SK-N-SH (cell line): ENCODE measurements at regions not wholly inside any gene's neighbourhood (a gene's known extent, or its start where the extent isn't known, plus 50 kb on each side); places are given as distances from the start of the nearest gene placed in this dataset.
"Not testable (repeated sequence)": the region's sequence is repeated elsewhere in the genome, so short reads cannot be mapped to it uniquely, and the experiment has no call there.

Source experiments
- CTCF ChIA-PET: fragments of 300-600, 350-600 bp; formaldehyde crosslinking; extraction: SDS; loops from one replicate; lab custom pipeline; 2021; lab: Yijun Ruan, JAX
- POLR2A ChIA-PET: fragments of 350-600 bp; sonication (Branson Sonifier 250); formaldehyde crosslinking; extraction: SDS; loops from one replicate; lab custom pipeline; 2020; ENCODE audit warnings: antibody characterized with exemption, inconsistent platforms; lab: Yijun Ruan, JAX
- DNase-seq: peaks from one replicate; pipeline ENCODE4 v3.0.0; 2012
- H2AFZ ChIP-seq: fragments of 200-600 bp; sonication (generic); 2 replicates; pipeline ENCODE4 v1.8.1; 2016; ENCODE audit warnings: antibody characterized with exemption, mild to moderate bottlenecking, low read depth
- H3F3A ChIP-seq: fragments of 200-600 bp; sonication (generic); replicated peaks from 2 replicates; pipeline ENCODE3; 2016; ENCODE audit warnings: antibody characterized with exemption, mild to moderate bottlenecking; ENCODE audit not compliant: insufficient read depth
- H3K27ac ChIP-seq, 2 experiments: fragments of 200-500 bp in 1 of 2; fragments of 200-600 bp in 1 of 2; sonication (Bioruptor generic) in 1 of 2; sonication (generic), shearing (Covaris generic) in 1 of 2; 2 replicates each; pipeline versions ENCODE4 v1.5.1 to v1.6.1; 2014 to 2016; ENCODE audit warnings: low read depth in 2 of 2, inconsistent platforms in 1 of 2, low read length in 1 of 2, mild to moderate bottlenecking in 1 of 2, mixed read lengths in 1 of 2
- H3K27me3 ChIP-seq: fragments of 200-600 bp; sonication (generic), shearing (Covaris generic); 2 replicates; pipeline ENCODE4 v1.6.1; 2016; ENCODE audit warnings: mixed run types; ENCODE audit not compliant: insufficient read depth
- H3K36me3 ChIP-seq, 2 experiments: fragments of 200-500 bp in 1 of 2; fragments of 200-600 bp in 1 of 2; sonication (Bioruptor generic) in 1 of 2; sonication (generic) in 1 of 2; replicated peaks in 1 of 2; 2 replicates each; pipeline versions ENCODE3 to v1.5.1; 2014 to 2016; ENCODE audit warnings: low read length in 1 of 2, mild to moderate bottlenecking in 1 of 2; ENCODE audit not compliant: insufficient read depth in 2 of 2, control insufficient read depth in 1 of 2
- H3K4me1 ChIP-seq, 2 experiments: fragments of 200-500 bp in 1 of 2; fragments of 200-600 bp in 1 of 2; sonication (Bioruptor generic) in 1 of 2; sonication (generic), shearing (Covaris generic) in 1 of 2; 2 replicates each; pipeline versions ENCODE4 v1.5.1 to v1.6.1; 2014 to 2016; ENCODE audit warnings: low read depth in 1 of 2, low read length in 1 of 2, mixed run types in 1 of 2; ENCODE audit not compliant: insufficient read depth in 2 of 2, control insufficient read depth in 1 of 2
- H3K4me2 ChIP-seq: fragments of 200-600 bp; sonication (generic), shearing (Covaris generic); 2 replicates; pipeline ENCODE4 v1.6.1; 2017; ENCODE audit warnings: mixed run types
- H3K4me3 ChIP-seq, 2 experiments: fragments of 200-500 bp in 1 of 2; fragments of 200-600 bp in 1 of 2; sonication (Bioruptor generic) in 1 of 2; sonication (generic), shearing (Covaris generic) in 1 of 2; 2 replicates each; pipeline versions ENCODE4 v1.5.1 to v1.8.1; 2014 to 2016; ENCODE audit warnings: low read depth in 2 of 2, inconsistent platforms in 1 of 2, low read length in 1 of 2, mild to moderate bottlenecking in 1 of 2, mixed read lengths in 1 of 2, moderate library complexity in 1 of 2
- H3K79me2 ChIP-seq: fragments of 200-600 bp; sonication (generic); 2 replicates; pipeline ENCODE4 v1.8.1; 2017; ENCODE audit warnings: mild to moderate bottlenecking; ENCODE audit not compliant: insufficient read depth
- H3K9ac ChIP-seq: fragments of 200-600 bp; sonication (generic); 2 replicates; pipeline ENCODE4 v1.6.1; 2017; ENCODE audit warnings: mixed run types
- H3K9me2 ChIP-seq: fragments of 200-600 bp; sonication (generic); 2 replicates; pipeline ENCODE4 v1.6.1; 2017; ENCODE audit warnings: mixed run types
- H3K9me3 ChIP-seq: fragments of 200-600 bp; sonication (generic); 2 replicates; pipeline ENCODE4 v1.6.1; 2017; ENCODE audit warnings: mixed run types, mild to moderate bottlenecking, moderate library complexity
- H4K20me1 ChIP-seq: fragments of 200-600 bp; sonication (generic); 2 replicates; pipeline ENCODE4 v1.6.1; 2017; ENCODE audit warnings: mild to moderate bottlenecking, mixed run types; ENCODE audit not compliant: insufficient read depth
- EP300 ChIP-seq, 2 experiments: IDR thresholded peaks; 2 replicates each; pipeline versions ENCODE4 v1.4.0 to v1.6.1; 2012; ENCODE audit warnings: borderline replicate concordance in 1 of 2, low read depth in 1 of 2, low read length in 1 of 2
- FOSL2 ChIP-seq: IDR thresholded peaks from 2 replicates; pipeline ENCODE4 v1.4.0; 2012; ENCODE audit warnings: low read depth, mild to moderate bottlenecking, moderate library complexity, borderline replicate concordance
- FOXJ3 ChIP-seq: sonication (generic); formaldehyde crosslinking; IDR thresholded peaks from 2 replicates; pipeline ENCODE4 v1.5.1; 2020; ENCODE audit warnings: mild to moderate bottlenecking, missing genetic modification reagents
- FOXM1 ChIP-seq: IDR thresholded peaks from 2 replicates; pipeline ENCODE4 v1.4.0; 2012; ENCODE audit warnings: low read depth, mild to moderate bottlenecking
- GABPA ChIP-seq: IDR thresholded peaks from 2 replicates; pipeline ENCODE4 v1.4.0; 2012; ENCODE audit warnings: low read depth, mild to moderate bottlenecking
- GATA2 ChIP-seq: sonication (generic); formaldehyde crosslinking; IDR thresholded peaks from 2 replicates; pipeline ENCODE4 v1.5.0; 2020; ENCODE audit warnings: mild to moderate bottlenecking, missing genetic modification reagents
- MXI1 ChIP-seq: IDR thresholded peaks from 2 replicates; pipeline ENCODE4 v1.6.1; 2012; ENCODE audit warnings: mild to moderate bottlenecking, low read depth, low read length, improper control_type of control experiment
- POLR2AphosphoS5 ChIP-seq: IDR thresholded peaks from 2 replicates; pipeline ENCODE4 v1.6.1; 2012; ENCODE audit warnings: low read depth, low read length
- REST ChIP-seq: IDR thresholded peaks from 2 replicates; pipeline ENCODE4 v1.6.1; 2012; ENCODE audit warnings: mild to moderate bottlenecking, low read depth, low read length, moderate library complexity
- RFX5 ChIP-seq: IDR thresholded peaks from 2 replicates; pipeline ENCODE4 v1.6.1; 2012; ENCODE audit warnings: mild to moderate bottlenecking, improper control_type of control experiment, low read length
- RXRA ChIP-seq: IDR thresholded peaks from 2 replicates; pipeline ENCODE4 v1.4.0; 2012; ENCODE audit warnings: low read depth, mild to moderate bottlenecking, borderline replicate concordance
- TEAD4 ChIP-seq: IDR thresholded peaks from 2 replicates; pipeline ENCODE4 v1.4.0; 2012; ENCODE audit warnings: mild to moderate bottlenecking, borderline replicate concordance; ENCODE audit not compliant: insufficient read depth
- USF1 ChIP-seq: IDR thresholded peaks from 2 replicates; pipeline ENCODE4 v1.4.0; 2012; ENCODE audit warnings: low read depth, borderline replicate concordance
- USF2 ChIP-seq: fragments of 150-350 bp; IDR thresholded peaks from 2 replicates; pipeline ENCODE4 v1.6.1; 2017; ENCODE audit warnings: antibody characterized with exemption, low read length, low read depth, borderline replicate concordance
- YY1 ChIP-seq: IDR thresholded peaks from 2 replicates; pipeline ENCODE4 v1.4.0; 2012; ENCODE audit warnings: low read depth, mild to moderate bottlenecking
- WGBS: methylation state at CpG from one replicate; pipeline ENCODE4 v1.1.6; 2017; ENCODE audit warnings: low lambda C conversion rate; 5-methylcytosine and 5-hydroxymethylcytosine counted together

- not testable (repeated sequence) for H3K4me2 ChIP-seq
Observed at GRCh38 chr18:63050667-63051395, 268.7 kb downstream of the BCL2 start.

GRCh38 chr18:63046375-63046774 is 273.2 kb downstream of the BCL2 start:
- ChIA-PET POLR2A (no interaction called here), CTCF (no interaction called here)
- Histone ChIP-seq H2AFZ (no peak overlapping the region), H3K9me3 (no peaks in the 10 kb centered on the region), H4K20me1 (no peaks in the 10 kb centered on the region), H3K27me3 (no peaks in the 10 kb centered on the region), H3K9me2 (no peaks in the 10 kb centered on the region), H3F3A (no peaks in the 10 kb centered on the region), H3K9ac (no peak overlapping the region), H3K79me2 (no peaks in the 10 kb centered on the region), H3K4me1 (no peaks in the 10 kb centered on the region), H3K27ac (no peak overlapping the region), H3K4me2 (no peak overlapping the region), H3K36me3 (no peaks in the 10 kb centered on the region), H3K4me3 (no peak overlapping the region)
- DNase-seq: no peak
- no peak for TF ChIP-seq EP300 (IDR thresholded peaks at IDR 0.05; ENCODE audit: borderline replicate concordance in 1 of 2, low read depth in 1 of 2, low read length in 1 of 2)
- no peak for TF ChIP-seq USF1
- no peak for TF ChIP-seq TEAD4
- no peak for TF ChIP-seq RXRA
- TF ChIP-seq GATA2 (CRISPR knock-in tag): no peak
- TF ChIP-seq RFX5: no peak
- TF ChIP-seq FOXJ3: no peak
- TF ChIP-seq FOXM1: no peak
- no peak for TF ChIP-seq MXI1
- TF ChIP-seq USF2: no peak
- no peak for TF ChIP-seq POLR2AphosphoS5
- no peak for TF ChIP-seq GABPA
- TF ChIP-seq FOSL2: no peak
- no peak for TF ChIP-seq YY1
- no peak for TF ChIP-seq REST
- WGBS: 79% methylated on average over 3 of the region's 3 CpGs

More at GRCh38 chr18:63050667-63051395, 268.7 kb downstream of the BCL2 start:
- H4K20me1 ChIP-seq, H3K36me3 ChIP-seq, H3K4me3 ChIP-seq, H3K27ac ChIP-seq, H3F3A ChIP-seq, H3K27me3 ChIP-seq, H2AFZ ChIP-seq, POLR2A ChIA-PET, H3K79me2 ChIP-seq, DNase-seq, H3K9ac ChIP-seq, H3K9me3 ChIP-seq, H3K9me2 ChIP-seq, H3K4me1 ChIP-seq: not testable (repeated sequence)
- 57% methylated on average over 9 of the region's 9 CpGs for WGBS
- CTCF ChIA-PET: interaction anchor here (1.7 kb wide), 1 partner anchor 26 kb away, joined by 6 read pairs; no protein-coding TSS in a partner anchor
